H1 (cell line): ENCODE measurements at regions not wholly inside any gene's neighbourhood (a gene's known extent, or its start where the extent isn't known, plus 50 kb on each side); places are given as distances from the start of the nearest gene placed in this dataset.

Experiments used
- ATF3 ChIP-seq: IDR thresholded peaks from 2 replicates; pipeline ENCODE4 v1.6.1; 2011; ENCODE audit warnings: low read depth, mild to moderate bottlenecking, low read length; ENCODE audit not compliant: insufficient read depth
- CTCF ChIP-seq, 3 experiments: IDR thresholded peaks; 1 replicate in 2 of 3; 2 replicates in 1 of 3; pipeline versions ENCODE4 v1.5.1 to v1.6.1; 2011; ENCODE audit warnings: low read length in 3 of 3, mild to moderate bottlenecking in 3 of 3, inconsistent platforms in 2 of 3, low read depth in 1 of 3, moderate library complexity in 1 of 3; ENCODE audit not compliant: insufficient read depth in 1 of 3; ENCODE audit errors: control extremely low read depth in 1 of 3
- HDAC6 ChIP-seq: IDR thresholded peaks from one replicate; pipeline ENCODE4 v1.7.1; 2012; ENCODE audit warnings: low read depth, mild to moderate bottlenecking, inconsistent platforms, low read length, moderate library complexity
- NANOG ChIP-seq: IDR thresholded peaks from 2 replicates; pipeline ENCODE4 v1.6.1; 2011; ENCODE audit warnings: low read length, low read depth, mild to moderate bottlenecking, inconsistent platforms; ENCODE audit not compliant: insufficient read depth, poor library complexity, severe bottlenecking
- NRF1 ChIP-seq: IDR thresholded peaks from 2 replicates; pipeline ENCODE4 v1.6.1; 2011; ENCODE audit warnings: mild to moderate bottlenecking, low read depth, low read length, improper control_type of control experiment
- RAD21 ChIP-seq, 2 experiments: IDR thresholded peaks in 1 of 2; conservative IDR thresholded peaks in 1 of 2; 2 replicates each; pipeline ENCODE4 v1.6.1; 2011; ENCODE audit warnings: low read depth in 2 of 2, low read length in 2 of 2, improper control_type of control experiment in 1 of 2, inconsistent platforms in 1 of 2, mild to moderate bottlenecking in 1 of 2, moderate library complexity in 1 of 2
- RFX5 ChIP-seq: IDR thresholded peaks from 2 replicates; pipeline ENCODE4 v1.6.1; 2011; ENCODE audit warnings: low read depth, low read length, improper control_type of control experiment, borderline replicate concordance

GRCh38 chr3:168514252-168514651, 418.5 kb upstream of the GOLIM4 start:
- TF ChIP-seq CTCF (IDR thresholded peaks at IDR 0.05; ENCODE audit: control extremely low read depth in 1 of 3, insufficient read depth in 1 of 3, low read depth in 1 of 3, low read length in 3 of 3) (no peak), NANOG (no peak), HDAC6 (no peak), RFX5 (no peak), RAD21 (IDR thresholded peaks at IDR 0.05 in 1 of 2, conservative IDR thresholded peaks at IDR 0.05 in 1 of 2; ENCODE audit: low read depth in 2 of 2, low read length in 2 of 2) (no peak), NRF1 (no peak), ATF3 (no peak)
